Smooth muscle cell (in vitro differentiated cells): ENCODE measurements at regions not wholly inside any gene's neighbourhood (a gene's known extent, or its start where the extent isn't known, plus 50 kb on each side); places are given as distances from the start of the nearest gene placed in this dataset.
"Not testable (repeated sequence)": the region's sequence is repeated elsewhere in the genome, so short reads cannot be mapped to it uniquely, and the experiment has no call there.

Source experiments
- DNase-seq: peaks from one replicate; lab custom pipeline; 2025; ENCODE audit not compliant: unreplicated experiment; lab: John Stamatoyannopoulos, UW
- H2AFZ ChIP-seq: fragments of 200-600 bp; sonication (generic); 2 replicates; pipeline ENCODE4 v1.6.0; 2016; ENCODE audit warnings: antibody characterized with exemption, low read depth, mild to moderate bottlenecking
- H3F3A ChIP-seq: fragments of 200-600 bp; sonication (generic); 2 replicates; pipeline ENCODE4 v1.6.0; 2017; ENCODE audit warnings: antibody characterized with exemption, low read depth
- H3K27ac ChIP-seq: fragments of 200-600 bp; sonication (generic); 2 replicates; pipeline ENCODE4 v1.5.1; 2016; ENCODE audit warnings: low read depth, mild to moderate bottlenecking
- H3K27me3 ChIP-seq: fragments of 200-600 bp; sonication (generic); 2 replicates; pipeline ENCODE4 v1.6.1; 2016; ENCODE audit warnings: low read depth, mild to moderate bottlenecking
- H3K36me3 ChIP-seq: fragments of 200-600 bp; sonication (generic); 2 replicates; pipeline ENCODE4 v1.5.1; 2016; ENCODE audit warnings: low read depth
- H3K4me1 ChIP-seq: fragments of 200-600 bp; sonication (generic); 2 replicates; pipeline ENCODE4 v1.5.1; 2016; ENCODE audit warnings: low read depth
- H3K4me2 ChIP-seq: fragments of 200-600 bp; sonication (generic); 2 replicates; pipeline ENCODE4 v1.6.0; 2016; ENCODE audit warnings: mild to moderate bottlenecking
- H3K4me3 ChIP-seq: fragments of 200-600 bp; sonication (generic); 2 replicates; pipeline ENCODE4 v1.5.1; 2016; ENCODE audit warnings: mild to moderate bottlenecking
- H3K79me2 ChIP-seq: fragments of 200-600 bp; sonication (generic); 2 replicates; pipeline ENCODE4 v1.6.0; 2016; ENCODE audit warnings: low read depth, mild to moderate bottlenecking
- H3K9ac ChIP-seq: fragments of 200-600 bp; sonication (generic); 2 replicates; pipeline ENCODE4 v1.6.0; 2016; ENCODE audit warnings: low read depth
- H3K9me3 ChIP-seq: fragments of 200-600 bp; sonication (generic); replicated peaks from 2 replicates; pipeline ENCODE4 v1.5.1; 2016; ENCODE audit warnings: low read depth
- H4K20me1 ChIP-seq: fragments of 200-600 bp; sonication (generic); 2 replicates; pipeline ENCODE4 v1.6.0; 2016; ENCODE audit warnings: low read depth
- CTCF ChIP-seq: fragments of 200-600 bp; sonication (generic); IDR thresholded peaks from 2 replicates; pipeline ENCODE4 v1.5.1; 2017; ENCODE audit warnings: borderline replicate concordance, mild to moderate bottlenecking, antibody characterized with exemption; ENCODE audit not compliant: insufficient read depth, poor library complexity, severe bottlenecking
- WGBS: methylation state at CpG from one replicate; pipeline ENCODE4 v1.1.7; 2016; ENCODE audit warnings: low lambda C conversion rate; 5-methylcytosine and 5-hydroxymethylcytosine counted together

GRCh38 chr4:52202251-52202779, 151.2 kb downstream of the SPATA18 start:
- no peak overlapping the region for H3K9ac ChIP-seq
- no peaks in the 10 kb centered on the region for H3K79me2 ChIP-seq
- H3K9me3 ChIP-seq, result no peaks in the 10 kb centered on the region
- H3F3A ChIP-seq, result no peaks in the 10 kb centered on the region
- TF ChIP-seq CTCF, result no peak
- no peak overlapping the region for H3K4me3 ChIP-seq
- H3K36me3 ChIP-seq, result no peaks in the 10 kb centered on the region
- no peak overlapping the region for H2AFZ ChIP-seq
- no peaks in the 10 kb centered on the region for H3K4me1 ChIP-seq
- DNase-seq, result no peak
- H4K20me1 ChIP-seq, result no peaks in the 10 kb centered on the region
- H3K4me2 ChIP-seq, result no peak overlapping the region
- WGBS, result 37% methylated on average over 4 of the region's 4 CpGs
- no peak overlapping the region for H3K27ac ChIP-seq
- no peaks in the 10 kb centered on the region for H3K27me3 ChIP-seq

- no peaks in the 10 kb centered on the region for H3K36me3 ChIP-seq
- no peak overlapping the region for H3K9ac ChIP-seq
- H4K20me1 ChIP-seq, result no peaks in the 10 kb centered on the region
- H3F3A ChIP-seq, result no peaks in the 10 kb centered on the region
- no peak overlapping the region for H3K4me3 ChIP-seq
- no peak overlapping the region for H2AFZ ChIP-seq
- H3K9me3 ChIP-seq, result no peaks in the 10 kb centered on the region
- H3K79me2 ChIP-seq, result no peaks in the 10 kb centered on the region
- TF ChIP-seq CTCF, result no peak
- WGBS, result 74% methylated on average over 1 of the region's 1 CpG
- DNase-seq, result no peak
- H3K27ac ChIP-seq, result no peak overlapping the region
- no peak overlapping the region for H3K4me2 ChIP-seq
- no peaks in the 10 kb centered on the region for H3K27me3 ChIP-seq
- no peaks in the 10 kb centered on the region for H3K4me1 ChIP-seq
Observed at GRCh38 chr4:52202931-52203330, 151.8 kb downstream of the SPATA18 start.

GRCh38 chr4:52203351-52203750, 152.2 kb downstream of the SPATA18 start:
- no peak for TF ChIP-seq CTCF
- no peak overlapping the region for H2AFZ ChIP-seq
- no peaks in the 10 kb centered on the region for H3K4me1 ChIP-seq
- no peak for DNase-seq
- H3K9ac ChIP-seq, result no peak overlapping the region
- no peaks in the 10 kb centered on the region for H3F3A ChIP-seq
- no peak overlapping the region for H3K4me2 ChIP-seq
- H3K4me3 ChIP-seq, result no peak overlapping the region
- H3K36me3 ChIP-seq, result no peaks in the 10 kb centered on the region
- H3K9me3 ChIP-seq, result no peaks in the 10 kb centered on the region
- 100% methylated on average over 1 of the region's 1 CpG for WGBS
- H3K79me2 ChIP-seq, result no peaks in the 10 kb centered on the region
- no peaks in the 10 kb centered on the region for H3K27me3 ChIP-seq
- H3K27ac ChIP-seq, result no peak overlapping the region
- no peaks in the 10 kb centered on the region for H4K20me1 ChIP-seq

GRCh38 chr4:52204921-52205320, 153.8 kb downstream of the SPATA18 start:
- no peaks in the 10 kb centered on the region for H3K36me3 ChIP-seq
- no peak for TF ChIP-seq CTCF
- no peak overlapping the region for H3K4me2 ChIP-seq
- H3K4me3 ChIP-seq, result no peak overlapping the region
- H3K79me2 ChIP-seq, result no peaks in the 10 kb centered on the region
- H3F3A ChIP-seq, result no peaks in the 10 kb centered on the region
- WGBS, result 95% methylated on average over 3 of the region's 3 CpGs
- no peak overlapping the region for H3K9ac ChIP-seq
- no peaks in the 10 kb centered on the region for H4K20me1 ChIP-seq
- no peaks in the 10 kb centered on the region for H3K9me3 ChIP-seq
- H3K27ac ChIP-seq, result no peak overlapping the region
- DNase-seq, result no peak
- H3K4me1 ChIP-seq, result no peaks in the 10 kb centered on the region
- H3K27me3 ChIP-seq, result no peaks in the 10 kb centered on the region
- H2AFZ ChIP-seq, result no peak overlapping the region

- H3K4me2 ChIP-seq, DNase-seq, H3K36me3 ChIP-seq, H3K4me1 ChIP-seq, H3K9ac ChIP-seq, H3K27ac ChIP-seq, H4K20me1 ChIP-seq, H3K4me3 ChIP-seq, H3K27me3 ChIP-seq, H2AFZ ChIP-seq, H3K79me2 ChIP-seq, H3K9me3 ChIP-seq, H3F3A ChIP-seq: not testable (repeated sequence)
- 88% methylated on average over 4 of the region's 4 CpGs for WGBS
Observed at GRCh38 chr4:52207146-52207545, 156.0 kb downstream of the SPATA18 start.
